Heart right ventricle (tissue), 16 donors: ENCODE measurements at regions not wholly inside any gene's neighbourhood (a gene's known extent, or its start where the extent isn't known, plus 50 kb on each side); places are given as distances from the start of the nearest gene placed in this dataset.

ENCODE experiments used
- ATAC-seq, 8 donors: fragments of 200-7000 bp; cut with Tn5 transposase; one replicate each; pipeline ENCODE4 v1.9.1; 2020; ENCODE audit warnings: mild to moderate bottlenecking in 8 of 8, moderate library complexity in 8 of 8, moderate number of reproducible peaks in 1 of 8
- DNase-seq, 2 donors: peaks; one replicate each; pipeline ENCODE4 v3.0.0-alpha.2; 2020
- H3K27ac ChIP-seq, 10 donors: fragments of 200-600 bp; sonication (generic) in 2 of 10; one replicate each; pipeline versions ENCODE4 v1.5.0 to v1.8.0; 2020 to 2022; ENCODE audit warnings: mild to moderate bottlenecking in 3 of 10
- H3K27me3 ChIP-seq, 7 donors: fragments of 200-600 bp; one replicate each; pipeline ENCODE4 v1.8.0; 2021 to 2022; ENCODE audit warnings: mild to moderate bottlenecking in 2 of 7
- H3K36me3 ChIP-seq, 9 donors: fragments of 200-600 bp; sonication (generic) in 1 of 9; one replicate each; pipeline versions ENCODE4 v1.5.0 to v1.8.0; 2020 to 2022; ENCODE audit warnings: mild to moderate bottlenecking in 2 of 9
- H3K4me1 ChIP-seq, 9 donors: fragments of 200-600 bp; sonication (generic) in 1 of 9; one replicate each; pipeline versions ENCODE4 v1.5.0 to v1.8.0; 2020 to 2022; ENCODE audit warnings: mild to moderate bottlenecking in 4 of 9
- H3K4me3 ChIP-seq, 10 donors: fragments of 200-600 bp; sonication (generic) in 2 of 10; one replicate each; pipeline versions ENCODE4 v1.5.0 to v1.8.0; 2020 to 2022; ENCODE audit warnings: mild to moderate bottlenecking in 7 of 10, moderate library complexity in 2 of 10
- H3K9me3 ChIP-seq, 11 donors: fragments of 200-600 bp in 10 of 11; sonication (generic) in 2 of 11; one replicate each; pipeline versions ENCODE4 v1.5.0 to v1.8.0; 2013 to 2022; ENCODE audit warnings: mild to moderate bottlenecking in 2 of 11, control low read depth in 1 of 11, moderate library complexity in 1 of 11
- WGBS, 2 donors: extraction: QIAGEN DNeasy Blood & Tissue Kit; methylation state at CpG; one replicate each; pipeline ENCODE4 v1.1.7; 2013; ENCODE audit warnings: inconsistent platforms in 1 of 2; 5-methylcytosine and 5-hydroxymethylcytosine counted together
- intact Hi-C, 10 donors: fragments of 100-400 bp; cut with DNase I; formaldehyde crosslinking; loops; one replicate each; pipeline versions ENCODE4 v1.11.1 to v1.14.2; 2022
- TF ChIP-seq, protein P1 (sequence below), 9 donors: fragments of 200-600 bp; sonication (generic) in 2 of 9; IDR thresholded peaks; one replicate each; pipeline versions ENCODE4 v1.5.0 to v1.8.0; 2021 to 2022; ENCODE audit warnings: antibody characterized with exemption in 9 of 9, mild to moderate bottlenecking in 5 of 9, moderate library complexity in 1 of 9
- donor health status: Arrhythmogenic right ventricular cardiomyopathy.
- donor health status: ischemic (EF 13 %, LVEDD 7.1; RV severe dilation, severe dysfunction).
- donor health status: healthy with polysubstance abuse.
- donor health status: DM: no; HTN: yes; CAD: no.
- donor health status: DM: no; HTN: no; CAD: no.
- donor health status: ischemic (EF 25% LVEDD 6.9; RV normal size, moderate dysfunction).
- donor health status: ischemic (EF 25% LVEDD 5.7; RV mildly dilated, moderate dysfunction).
- donor health status: healthy.
- donor health status: DM: yes; HTN: yes; CAD: no.
- donor health status: Ischemic cardiomyopathy.
- donor health status: ischemic (EF 35%, LVEDD 5.7; RV mildly dilated, moderate dysfunction).
- donor health status: nonischemic (EF 11% LVEDD 7.7; RV severe dilation, severe dysfunction).
- donor health status: DM: yes; HTN: yes; CAD: no.
- donor health status: PGD.
- donor health status: ischemic (EF 29% LVEDD 5.4; RV normal size, mild dysfunction).
- donor health status: nonischemic (EF 23%, LVEDD 6.1; RV moderate dilation, normal function).

DNA sequence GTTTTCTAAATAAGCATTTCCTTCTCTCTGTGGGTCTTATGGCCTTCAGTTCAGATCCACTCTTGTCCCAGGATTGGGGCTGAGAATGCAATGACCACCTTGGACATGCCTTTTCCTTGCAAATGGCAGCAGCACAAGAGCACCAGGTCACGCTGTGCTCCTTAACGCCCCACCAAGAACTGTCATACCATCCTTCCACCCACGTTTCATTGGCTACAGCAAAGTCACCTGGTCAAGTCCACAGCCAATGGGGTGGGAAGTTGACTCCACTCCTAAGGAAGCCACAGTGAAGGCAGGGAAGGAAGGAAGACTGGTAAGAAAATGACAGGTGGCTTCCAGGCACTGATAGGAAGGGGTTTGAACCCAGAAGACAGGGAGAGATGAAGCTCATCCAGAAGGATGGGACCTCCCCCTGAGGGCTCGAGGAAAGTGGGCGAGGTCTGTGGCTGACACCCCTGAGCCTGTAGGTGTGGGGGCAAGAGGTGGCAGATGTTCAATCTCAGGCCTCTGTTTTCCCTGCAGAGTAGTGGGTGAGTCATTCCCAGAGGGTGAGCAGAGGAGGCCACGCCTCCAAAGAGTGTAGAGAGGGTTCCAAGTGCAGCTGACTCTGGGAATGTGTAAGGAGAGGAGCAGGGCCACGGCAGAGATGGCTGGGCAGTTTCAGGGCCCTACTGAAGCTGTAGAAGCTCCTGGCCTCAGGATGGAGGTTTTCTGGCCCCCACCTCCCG is 113.5 kb upstream of the VRK1 start:
- TF ChIP-seq, protein P1, sequence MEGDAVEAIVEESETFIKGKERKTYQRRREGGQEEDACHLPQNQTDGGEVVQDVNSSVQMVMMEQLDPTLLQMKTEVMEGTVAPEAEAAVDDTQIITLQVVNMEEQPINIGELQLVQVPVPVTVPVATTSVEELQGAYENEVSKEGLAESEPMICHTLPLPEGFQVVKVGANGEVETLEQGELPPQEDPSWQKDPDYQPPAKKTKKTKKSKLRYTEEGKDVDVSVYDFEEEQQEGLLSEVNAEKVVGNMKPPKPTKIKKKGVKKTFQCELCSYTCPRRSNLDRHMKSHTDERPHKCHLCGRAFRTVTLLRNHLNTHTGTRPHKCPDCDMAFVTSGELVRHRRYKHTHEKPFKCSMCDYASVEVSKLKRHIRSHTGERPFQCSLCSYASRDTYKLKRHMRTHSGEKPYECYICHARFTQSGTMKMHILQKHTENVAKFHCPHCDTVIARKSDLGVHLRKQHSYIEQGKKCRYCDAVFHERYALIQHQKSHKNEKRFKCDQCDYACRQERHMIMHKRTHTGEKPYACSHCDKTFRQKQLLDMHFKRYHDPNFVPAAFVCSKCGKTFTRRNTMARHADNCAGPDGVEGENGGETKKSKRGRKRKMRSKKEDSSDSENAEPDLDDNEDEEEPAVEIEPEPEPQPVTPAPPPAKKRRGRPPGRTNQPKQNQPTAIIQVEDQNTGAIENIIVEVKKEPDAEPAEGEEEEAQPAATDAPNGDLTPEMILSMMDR (IDR thresholded peaks at IDR 0.05): no peak
- H3K27ac ChIP-seq: no peak overlapping the region
- intact Hi-C loops: no loop called here
- H3K4me3 ChIP-seq: no peak overlapping the region
- DNase-seq (no peak), ATAC-seq (no peak)
- peaks cover 0 to 20% (median 0%) of the 10 kb centered on the region in 7 donors for H3K27me3 ChIP-seq
- 68 to 74% methylated on average over 8 of the region's 8 CpGs for WGBS, 2 donors
- no peaks in the 10 kb centered on the region for H3K9me3 ChIP-seq
- no peaks in the 10 kb centered on the region for H3K4me1 ChIP-seq
- H3K36me3 ChIP-seq: no peaks in the 10 kb centered on the region

GRCh38 chr14:96686126-96686525 is 111.1 kb upstream of the VRK1 start:
- Histone ChIP-seq H3K4me3 (no peak overlapping the region), H3K4me1 (no peaks in the 10 kb centered on the region), H3K27me3 (peaks cover 0 to 13% (median 0%) of the 10 kb centered on the region in 7 donors), H3K27ac (no peak overlapping the region), H3K9me3 (no peaks in the 10 kb centered on the region), H3K36me3 (no peaks in the 10 kb centered on the region)
- intact Hi-C loops: no loop called here
- 64 to 65% methylated on average over 3 of the region's 3 CpGs for WGBS, 2 donors
- TF ChIP-seq, protein P1 (IDR thresholded peaks at IDR 0.05): no peak
- DNase-seq (no peak), ATAC-seq (no peak)

GRCh38 chr14:96688629-96689028 is 108.6 kb upstream of the VRK1 start:
- TF ChIP-seq, protein P1 (IDR thresholded peaks at IDR 0.05): no peak
- 75 to 78% methylated on average over 1 of the region's 1 CpG for WGBS, 2 donors
- H3K27me3 ChIP-seq: peaks cover 0 to 14% (median 4%) of the 10 kb centered on the region in 7 donors

DNA sequence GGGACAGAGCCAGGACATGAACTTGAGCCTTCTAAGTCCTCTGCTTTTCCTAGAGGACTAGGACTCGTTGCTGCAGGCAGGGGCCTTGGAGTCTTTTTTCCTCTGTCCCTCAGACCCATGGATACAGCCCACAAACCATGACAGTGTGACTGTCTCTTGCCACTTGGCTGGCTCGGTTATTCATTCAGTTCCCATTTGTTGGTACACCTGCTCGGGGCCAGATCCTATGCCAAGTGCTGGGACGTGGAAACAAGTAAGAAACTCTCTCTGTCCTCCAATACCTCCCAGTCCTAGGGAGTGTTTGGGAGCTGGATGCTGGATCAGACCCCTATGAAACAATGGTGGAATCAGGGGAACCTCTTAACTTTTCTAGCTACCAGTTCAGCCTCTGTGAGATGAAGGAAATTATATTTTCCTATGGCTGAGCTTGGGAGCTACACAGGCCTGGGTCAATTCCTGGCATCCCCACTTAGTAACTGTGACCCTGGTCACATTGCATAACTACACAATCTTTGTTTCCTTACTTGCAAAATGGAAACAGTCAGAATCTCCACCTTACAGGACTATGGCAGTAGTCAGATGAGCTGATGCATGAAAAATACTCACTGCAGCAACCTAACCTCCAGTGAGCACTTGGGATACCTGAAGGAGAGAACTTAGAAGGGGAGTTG is 106.3 kb upstream of the VRK1 start:
- Histone ChIP-seq H3K36me3 (no peaks in the 10 kb centered on the region), H3K27me3 (peaks cover 0 to 13% (median 5%) of the 10 kb centered on the region in 7 donors), H3K4me3 (no peak overlapping the region), H3K9me3 (no peaks in the 10 kb centered on the region), H3K27ac (no peak overlapping the region), H3K4me1 (no peaks in the 10 kb centered on the region)
- intact Hi-C loops: no loop called here
- TF ChIP-seq, protein P1 (IDR thresholded peaks at IDR 0.05): no peak
- 73% methylated on average over 4 of the region's 4 CpGs for WGBS, 2 donors
- DNase-seq (no peak), ATAC-seq (no peak)

More at GRCh38 chr14:96688629-96689028, 108.6 kb upstream of the VRK1 start:
- Histone ChIP-seq H3K4me1 (no peaks in the 10 kb centered on the region), H3K4me3 (no peak overlapping the region), H3K36me3 (no peaks in the 10 kb centered on the region), H3K9me3 (no peaks in the 10 kb centered on the region), H3K27ac (no peak overlapping the region)
- ATAC-seq (no peak), DNase-seq (no peak)
- intact Hi-C loops: no loop called here
